NCI-H2227 treated with DMSO at 0.1 percent for 48 hours (cell line): ENCODE measurements at regions not wholly inside any gene's neighbourhood (a gene's known extent, or its start where the extent isn't known, plus 50 kb on each side); places are given as distances from the start of the nearest gene placed in this dataset.
"Not testable (repeated sequence)": the region's sequence is repeated elsewhere in the genome, so short reads cannot be mapped to it uniquely, and the experiment has no call there.

Experiments
- DNase-seq: peaks from one replicate; lab custom pipeline; 2025; lab: John Stamatoyannopoulos, UW

DNA sequence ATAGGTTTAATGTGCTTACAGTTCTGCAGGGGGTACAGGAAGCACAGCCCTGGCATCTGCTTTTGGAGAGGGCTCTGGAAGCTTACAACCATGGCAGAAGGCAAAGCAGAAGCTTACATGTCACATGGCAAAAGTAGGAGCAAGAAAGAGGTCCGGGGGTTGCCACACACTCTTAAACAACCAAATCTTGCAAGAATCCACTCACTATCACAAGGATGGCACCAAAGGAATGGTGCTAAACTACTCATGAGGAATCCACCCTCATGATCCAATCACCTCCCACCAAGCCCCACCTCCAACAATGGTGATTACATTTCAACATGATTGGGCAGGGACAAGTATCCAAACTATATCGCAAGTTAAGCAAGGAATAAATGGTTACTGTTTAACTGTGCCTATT lies 255.8 kb upstream of the AVPR1A start:
- DNase-seq: no peak

GRCh38 chr12:63404611-63405010 lies 253.6 kb upstream of the AVPR1A start:
- DNase-seq: no peak

- no peak for DNase-seq
Observed at GRCh38 chr12:63403256-63403655, 252.3 kb upstream of the AVPR1A start.

- DNase-seq: no peak
Observed at GRCh38 chr12:63400718-63401117, 249.7 kb upstream of the AVPR1A start.

DNA sequence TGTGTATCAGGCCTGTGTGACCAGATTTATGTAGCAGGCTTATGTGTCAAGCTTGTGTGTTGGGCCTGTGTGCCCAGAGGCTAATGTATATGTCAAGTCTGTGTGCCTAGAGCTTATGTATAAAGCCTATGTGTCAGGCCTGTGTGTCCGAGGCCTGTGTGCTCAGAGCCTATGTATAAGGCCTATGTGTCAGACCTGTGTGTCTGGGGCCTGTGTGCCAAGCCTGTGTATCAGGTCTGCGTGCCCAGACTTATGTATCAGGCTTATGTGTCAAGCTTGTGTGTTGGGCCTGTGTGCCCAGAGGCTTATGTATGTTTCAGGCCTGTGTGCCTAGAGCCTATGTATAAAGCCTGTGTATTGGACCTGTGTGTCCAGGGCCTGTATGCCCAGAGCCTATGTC lies 249.3 kb upstream of the AVPR1A start:
- no peak for DNase-seq

DNA sequence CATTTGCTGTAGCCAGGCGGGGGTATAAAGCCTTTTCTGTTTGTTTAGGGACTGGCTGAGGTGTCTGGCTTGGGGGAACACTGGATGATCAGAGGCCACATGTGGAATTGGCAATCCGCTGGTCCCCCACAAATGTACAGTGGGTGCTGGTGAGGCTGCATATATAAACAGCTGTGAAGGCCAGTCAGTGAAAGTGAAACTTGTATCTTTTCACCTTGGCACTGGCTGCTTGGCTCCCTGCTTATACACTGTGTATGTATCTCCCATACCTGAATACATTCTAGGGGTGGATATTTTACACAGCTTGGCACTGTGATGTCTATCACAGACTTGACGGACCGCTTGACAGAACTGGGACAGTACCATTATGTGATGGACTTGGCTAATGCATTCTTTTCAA lies 246.8 kb upstream of the AVPR1A start:
- DNase-seq: no peak

DNA sequence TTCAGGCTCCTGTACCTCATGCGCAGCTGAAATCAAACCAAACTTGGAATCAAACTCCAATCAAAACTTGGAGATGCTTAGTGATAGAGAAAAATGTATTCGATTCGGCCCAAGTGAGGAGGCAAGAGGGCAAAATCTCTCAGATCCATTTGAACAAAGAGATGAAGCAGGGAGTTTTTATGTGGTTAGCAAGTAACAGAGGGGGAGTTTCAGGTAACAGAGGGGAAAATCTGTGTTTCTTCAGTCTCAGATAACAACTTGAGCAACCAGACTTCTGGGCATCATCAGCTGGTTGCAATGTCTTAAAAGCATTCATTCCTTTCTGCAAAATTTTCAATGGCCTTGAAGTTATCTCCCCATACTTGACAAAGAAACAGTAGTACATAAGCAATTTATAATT lies 245.1 kb upstream of the AVPR1A start:
- no peak for DNase-seq

- no peak for DNase-seq
Observed at GRCh38 chr12:63394983-63395382, 244.0 kb upstream of the AVPR1A start.

DNA sequence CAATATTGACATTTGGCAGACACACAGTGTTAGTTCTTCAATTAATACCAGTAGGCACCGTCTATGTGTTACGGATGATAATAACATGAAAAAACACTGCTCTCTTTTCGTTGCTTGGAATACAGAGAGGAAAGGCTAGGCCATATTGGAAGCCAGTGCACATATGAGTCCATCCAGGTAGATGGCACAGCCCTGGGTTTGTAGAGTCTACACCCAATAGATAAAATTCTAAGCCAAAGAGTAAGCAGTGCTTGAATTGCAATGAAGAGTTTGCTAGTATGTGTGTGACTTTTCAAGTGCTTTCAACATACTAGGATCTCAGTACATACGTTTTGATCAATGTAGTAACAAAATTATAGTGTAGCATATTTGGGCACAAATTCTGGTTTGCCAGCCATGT lies 243.3 kb upstream of the AVPR1A start:
- no peak for DNase-seq

- no peak for DNase-seq
Observed at GRCh38 chr12:63389211-63389610, 238.2 kb upstream of the AVPR1A start.

DNA sequence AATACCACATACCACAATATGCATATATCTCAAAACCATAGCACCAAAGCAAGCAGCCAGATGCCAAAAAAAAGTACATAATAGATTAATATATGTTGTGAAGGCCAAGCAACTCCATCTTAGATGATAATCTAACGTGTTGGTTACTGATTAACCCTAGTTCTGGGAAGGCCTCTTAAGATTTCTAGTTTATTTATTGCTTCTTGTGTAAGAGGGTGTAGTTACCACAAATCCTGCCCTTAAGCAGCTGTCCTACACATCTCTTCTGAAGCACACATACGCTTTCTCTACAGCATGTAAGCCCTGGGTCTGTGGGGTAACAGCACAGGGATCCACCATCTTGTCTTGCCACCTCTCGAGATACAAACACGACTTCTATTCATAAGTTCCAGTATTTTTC lies 236.8 kb upstream of the AVPR1A start:
- DNase-seq: no peak

DNA sequence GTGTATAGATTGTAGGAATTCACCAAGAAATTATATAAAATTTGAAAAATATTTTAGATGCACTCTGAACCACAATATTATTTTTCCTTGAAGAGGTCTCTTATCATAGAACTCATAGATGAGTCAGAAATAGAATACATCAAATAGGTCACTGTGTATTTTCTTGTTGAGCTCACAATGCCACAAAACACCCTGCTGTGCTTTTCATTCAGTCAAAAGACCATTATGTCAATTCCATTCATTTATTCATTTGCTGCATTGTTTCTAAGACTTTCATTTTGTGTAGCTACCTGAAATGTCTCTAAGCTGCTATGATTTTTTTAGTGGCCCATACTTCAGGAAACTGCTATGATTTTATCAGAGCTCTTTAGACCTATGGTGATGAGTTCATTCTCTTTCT lies 231.9 kb upstream of the AVPR1A start:
- no peak for DNase-seq

- no peak for DNase-seq
Observed at GRCh38 chr12:63362791-63363190, 211.8 kb upstream of the AVPR1A start.

DNA sequence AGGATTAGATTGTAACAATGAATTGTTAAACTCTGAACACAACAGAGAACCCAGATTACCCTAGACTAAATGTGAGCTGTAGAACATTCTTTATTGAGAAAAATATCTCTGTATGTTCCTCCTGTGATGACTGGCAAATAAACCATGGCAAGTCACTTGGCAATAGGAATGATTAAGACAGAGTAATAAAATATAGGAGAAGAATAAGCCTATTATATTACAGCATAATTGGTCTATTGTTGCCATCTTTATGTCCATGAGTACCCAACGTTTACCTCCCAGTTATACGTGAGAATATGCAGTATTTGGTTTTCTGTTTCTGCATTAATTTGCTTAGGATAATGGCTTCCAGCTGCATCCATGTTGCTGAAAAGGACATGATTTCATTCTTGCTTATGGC lies 211.2 kb upstream of the AVPR1A start:
- no peak for DNase-seq

DNA sequence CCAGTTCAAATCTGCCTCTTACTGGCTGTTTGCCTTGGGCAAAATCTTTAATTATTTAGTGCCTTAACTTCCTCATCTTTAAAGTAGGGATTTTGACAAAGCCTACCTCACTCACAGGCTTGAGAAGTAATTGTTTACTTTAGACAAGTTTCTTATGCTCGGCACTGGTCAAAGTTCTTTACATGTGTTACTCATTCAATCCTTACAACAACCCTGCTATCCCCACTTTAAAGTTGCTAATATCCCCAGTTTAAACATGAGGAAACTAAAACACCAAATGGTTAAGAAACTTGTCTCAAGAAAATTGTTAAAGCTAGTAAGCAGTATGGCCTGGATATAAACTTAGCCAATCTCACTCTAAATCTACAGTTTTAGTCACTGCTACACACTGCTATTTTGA lies 204.0 kb upstream of the AVPR1A start:
- DNase-seq: no peak

DNA sequence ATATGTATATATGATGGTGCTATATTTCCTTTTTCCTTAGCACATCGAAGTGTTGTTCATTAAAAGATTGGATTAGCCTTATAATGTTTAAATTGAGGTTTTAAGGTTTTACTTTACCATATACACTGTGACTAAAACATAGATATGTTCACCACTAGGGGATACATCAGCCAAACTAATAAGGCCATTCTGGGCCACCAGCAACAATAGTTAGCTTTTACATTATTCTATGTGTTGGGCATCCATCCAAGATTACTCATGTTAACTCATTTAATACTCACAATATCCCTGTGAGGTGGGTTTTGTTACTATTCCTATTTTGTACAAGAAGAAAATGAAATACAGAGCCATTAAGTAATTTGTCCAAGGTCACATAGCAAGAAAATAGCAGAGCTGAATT lies 202.6 kb upstream of the AVPR1A start:
- DNase-seq: no peak

GRCh38 chr12:63351370-63351769 lies 200.4 kb upstream of the AVPR1A start:
- no peak for DNase-seq

DNA sequence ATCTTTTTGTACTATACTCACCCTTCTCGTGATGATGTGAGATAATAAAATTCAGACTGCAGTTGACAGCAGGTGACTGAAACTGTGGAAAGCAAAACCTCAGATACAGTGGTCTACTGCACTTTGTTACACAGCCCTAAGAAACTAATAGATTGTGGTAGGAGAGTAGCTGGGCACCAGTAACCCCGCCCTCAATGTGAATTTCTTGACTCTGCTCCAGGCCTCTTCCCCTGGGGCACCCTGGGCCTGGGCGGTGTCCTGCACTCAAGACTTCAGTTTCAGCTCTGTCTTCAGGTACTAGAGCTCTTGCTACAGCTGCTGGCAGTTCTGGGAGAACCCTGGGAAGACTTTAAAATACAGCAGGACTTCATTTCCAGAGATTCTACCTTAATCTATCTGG lies 197.6 kb upstream of the AVPR1A start:
- no peak for DNase-seq

GRCh38 chr12:63337158-63337557 lies 186.2 kb upstream of the AVPR1A start:
- not testable (repeated sequence) for DNase-seq

DNA sequence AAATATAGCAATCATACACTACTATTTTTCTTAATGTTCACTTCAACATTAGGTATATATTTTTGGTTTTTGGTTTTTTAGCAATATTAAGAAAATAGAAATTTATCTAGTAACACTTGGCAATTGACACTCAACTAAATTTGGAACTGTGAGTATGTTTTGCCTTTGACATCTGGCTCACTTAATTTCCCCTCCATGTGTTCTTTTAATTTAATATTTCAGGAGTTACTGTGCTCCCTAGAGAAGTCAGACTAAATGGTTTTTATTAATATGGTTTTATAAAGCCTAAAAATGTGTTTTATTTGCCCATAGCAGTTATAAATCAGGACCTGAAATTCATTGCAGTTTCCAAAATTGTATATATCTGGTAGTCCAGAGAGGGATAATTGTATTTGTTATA lies 175.3 kb upstream of the AVPR1A start:
- no peak for DNase-seq

DNA sequence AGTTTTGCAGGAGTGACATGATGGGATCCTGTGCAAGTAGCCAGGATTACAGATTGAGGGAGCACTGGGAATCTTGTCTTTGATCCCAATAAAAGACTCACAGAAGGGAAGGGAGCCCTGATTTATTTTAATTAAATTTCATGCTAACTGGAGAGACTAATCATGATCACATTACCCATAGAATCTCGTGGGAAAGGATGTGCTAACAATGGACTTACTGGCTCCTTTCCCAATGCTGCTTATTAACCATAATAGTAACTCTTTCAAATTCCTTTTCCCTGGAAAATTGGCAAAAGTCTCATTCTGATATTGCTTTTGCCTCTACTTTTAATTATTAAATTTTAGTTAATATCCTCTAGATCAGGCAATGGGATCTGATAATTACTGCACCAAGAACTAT lies 174.8 kb upstream of the AVPR1A start:
- DNase-seq: no peak

GRCh38 chr12:63323942-63324341 lies 172.9 kb upstream of the AVPR1A start:
- no peak for DNase-seq

DNA sequence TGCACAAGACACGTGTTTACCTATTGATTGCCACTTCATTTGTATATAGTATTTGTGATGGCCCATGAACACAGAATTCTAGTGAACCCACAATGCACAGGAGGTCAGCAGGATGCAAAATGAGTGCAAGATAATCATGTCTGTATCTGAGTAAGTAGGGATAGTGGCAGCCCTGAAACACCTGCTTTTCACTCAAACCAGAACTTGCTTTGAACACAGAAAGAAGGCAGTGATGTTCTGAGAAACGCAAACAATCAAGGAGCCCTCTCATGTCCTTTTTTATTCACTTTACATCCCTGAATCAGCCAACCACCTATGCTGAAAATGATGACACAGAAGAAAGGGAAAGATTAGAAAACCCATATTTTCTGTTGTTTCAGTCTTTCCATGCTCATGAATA lies 170.4 kb upstream of the AVPR1A start:
- no peak for DNase-seq

GRCh38 chr12:63319936-63320633 lies 169.1 kb upstream of the AVPR1A start:
- DNase-seq: no peak

- DNase-seq: no peak
Observed at GRCh38 chr12:63319386-63319785, 168.4 kb upstream of the AVPR1A start.
